Peyer's patch (tissue), 4 donors: ENCODE measurements at regions not wholly inside any gene's neighbourhood (a gene's known extent, or its start where the extent isn't known, plus 50 kb on each side); places are given as distances from the start of the nearest gene placed in this dataset.

Source experiments
- POLR2A ChIP-seq, 2 donors: fragments of 450-650 bp; IDR thresholded peaks; one replicate each; pipeline ENCODE4 v1.5.1; 2017; ENCODE audit warnings: antibody characterized with exemption in 2 of 2, mild to moderate bottlenecking in 2 of 2, moderate library complexity in 2 of 2
- TF ChIP-seq, protein P1 (sequence below), 6 experiments: fragments of 450-650 bp in 4 of 6; fragments of 200-600 bp in 2 of 6; sonication (generic) in 1 of 6; IDR thresholded peaks; one replicate each; pipeline ENCODE4 v1.5.1; 2017 to 2019; ENCODE audit warnings: antibody characterized with exemption in 6 of 6, mild to moderate bottlenecking in 3 of 6, moderate library complexity in 1 of 6

DNA sequence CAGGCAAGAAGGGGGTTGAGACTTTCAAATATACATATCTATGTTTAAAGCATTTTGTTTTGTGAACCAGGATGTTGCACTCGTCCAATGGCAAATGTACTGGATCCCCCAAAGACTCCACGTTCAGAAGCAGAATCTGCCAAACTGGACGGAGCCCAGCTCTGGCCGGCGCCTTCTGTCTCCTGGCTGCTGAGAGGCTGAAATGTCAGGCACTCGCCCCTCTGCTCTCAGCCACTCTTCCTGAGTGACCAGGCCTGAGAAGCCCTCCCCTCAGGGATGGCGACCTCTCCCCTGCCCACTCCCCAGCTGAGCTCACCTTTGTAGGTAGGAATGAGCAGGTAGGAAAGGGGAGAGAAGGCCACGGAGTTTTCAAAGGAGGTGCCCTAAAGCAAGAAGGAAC lies 187.5 kb upstream of the FOXF1 start:
- TF ChIP-seq, protein P1, sequence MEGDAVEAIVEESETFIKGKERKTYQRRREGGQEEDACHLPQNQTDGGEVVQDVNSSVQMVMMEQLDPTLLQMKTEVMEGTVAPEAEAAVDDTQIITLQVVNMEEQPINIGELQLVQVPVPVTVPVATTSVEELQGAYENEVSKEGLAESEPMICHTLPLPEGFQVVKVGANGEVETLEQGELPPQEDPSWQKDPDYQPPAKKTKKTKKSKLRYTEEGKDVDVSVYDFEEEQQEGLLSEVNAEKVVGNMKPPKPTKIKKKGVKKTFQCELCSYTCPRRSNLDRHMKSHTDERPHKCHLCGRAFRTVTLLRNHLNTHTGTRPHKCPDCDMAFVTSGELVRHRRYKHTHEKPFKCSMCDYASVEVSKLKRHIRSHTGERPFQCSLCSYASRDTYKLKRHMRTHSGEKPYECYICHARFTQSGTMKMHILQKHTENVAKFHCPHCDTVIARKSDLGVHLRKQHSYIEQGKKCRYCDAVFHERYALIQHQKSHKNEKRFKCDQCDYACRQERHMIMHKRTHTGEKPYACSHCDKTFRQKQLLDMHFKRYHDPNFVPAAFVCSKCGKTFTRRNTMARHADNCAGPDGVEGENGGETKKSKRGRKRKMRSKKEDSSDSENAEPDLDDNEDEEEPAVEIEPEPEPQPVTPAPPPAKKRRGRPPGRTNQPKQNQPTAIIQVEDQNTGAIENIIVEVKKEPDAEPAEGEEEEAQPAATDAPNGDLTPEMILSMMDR (IDR thresholded peaks at IDR 0.05): no peak
- TF ChIP-seq POLR2A (IDR thresholded peaks at IDR 0.05): no peak
